HL-60 (cell line): ENCODE measurements at regions not wholly inside any gene's neighbourhood (a gene's known extent, or its start where the extent isn't known, plus 50 kb on each side); places are given as distances from the start of the nearest gene placed in this dataset.

ENCODE experiments used
- SPI1 ChIP-seq: IDR thresholded peaks from 2 replicates; pipeline ENCODE4 v1.6.1; 2012; ENCODE audit warnings: low read depth, mild to moderate bottlenecking, borderline replicate concordance
- TF ChIP-seq, protein P1 (sequence below): IDR thresholded peaks from 2 replicates; pipeline ENCODE4 v1.6.1; 2012; ENCODE audit warnings: low read depth; ENCODE audit not compliant: insufficient replicate concordance
- TF ChIP-seq, protein P2 (sequence below): IDR thresholded peaks from one replicate; pipeline ENCODE4 v1.5.1; 2011; ENCODE audit warnings: low read length, control low read depth, inconsistent platforms; ENCODE audit not compliant: insufficient read depth

DNA sequence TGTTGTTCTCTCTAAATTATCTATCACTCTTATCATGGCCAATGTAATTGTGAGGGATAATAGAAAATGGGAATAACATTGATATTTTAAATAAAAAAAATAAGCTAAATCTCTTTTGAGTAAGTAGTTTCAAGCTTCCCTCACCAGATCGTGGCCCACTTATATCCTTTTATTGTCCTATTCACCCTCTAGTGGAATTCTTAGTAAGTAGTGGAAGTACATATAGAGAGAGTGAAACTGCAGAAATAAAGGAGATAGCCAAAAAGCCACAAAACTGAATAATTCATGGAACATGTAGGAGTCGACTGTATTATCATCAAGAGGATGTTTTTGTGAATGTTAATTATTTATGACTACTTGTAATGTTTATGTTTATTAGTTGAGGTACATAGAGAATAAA lies 66.1 kb upstream of the DTNA start:
- TF ChIP-seq, protein P1, sequence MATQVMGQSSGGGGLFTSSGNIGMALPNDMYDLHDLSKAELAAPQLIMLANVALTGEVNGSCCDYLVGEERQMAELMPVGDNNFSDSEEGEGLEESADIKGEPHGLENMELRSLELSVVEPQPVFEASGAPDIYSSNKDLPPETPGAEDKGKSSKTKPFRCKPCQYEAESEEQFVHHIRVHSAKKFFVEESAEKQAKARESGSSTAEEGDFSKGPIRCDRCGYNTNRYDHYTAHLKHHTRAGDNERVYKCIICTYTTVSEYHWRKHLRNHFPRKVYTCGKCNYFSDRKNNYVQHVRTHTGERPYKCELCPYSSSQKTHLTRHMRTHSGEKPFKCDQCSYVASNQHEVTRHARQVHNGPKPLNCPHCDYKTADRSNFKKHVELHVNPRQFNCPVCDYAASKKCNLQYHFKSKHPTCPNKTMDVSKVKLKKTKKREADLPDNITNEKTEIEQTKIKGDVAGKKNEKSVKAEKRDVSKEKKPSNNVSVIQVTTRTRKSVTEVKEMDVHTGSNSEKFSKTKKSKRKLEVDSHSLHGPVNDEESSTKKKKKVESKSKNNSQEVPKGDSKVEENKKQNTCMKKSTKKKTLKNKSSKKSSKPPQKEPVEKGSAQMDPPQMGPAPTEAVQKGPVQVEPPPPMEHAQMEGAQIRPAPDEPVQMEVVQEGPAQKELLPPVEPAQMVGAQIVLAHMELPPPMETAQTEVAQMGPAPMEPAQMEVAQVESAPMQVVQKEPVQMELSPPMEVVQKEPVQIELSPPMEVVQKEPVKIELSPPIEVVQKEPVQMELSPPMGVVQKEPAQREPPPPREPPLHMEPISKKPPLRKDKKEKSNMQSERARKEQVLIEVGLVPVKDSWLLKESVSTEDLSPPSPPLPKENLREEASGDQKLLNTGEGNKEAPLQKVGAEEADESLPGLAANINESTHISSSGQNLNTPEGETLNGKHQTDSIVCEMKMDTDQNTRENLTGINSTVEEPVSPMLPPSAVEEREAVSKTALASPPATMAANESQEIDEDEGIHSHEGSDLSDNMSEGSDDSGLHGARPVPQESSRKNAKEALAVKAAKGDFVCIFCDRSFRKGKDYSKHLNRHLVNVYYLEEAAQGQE: no peak
- TF ChIP-seq, protein P2, sequence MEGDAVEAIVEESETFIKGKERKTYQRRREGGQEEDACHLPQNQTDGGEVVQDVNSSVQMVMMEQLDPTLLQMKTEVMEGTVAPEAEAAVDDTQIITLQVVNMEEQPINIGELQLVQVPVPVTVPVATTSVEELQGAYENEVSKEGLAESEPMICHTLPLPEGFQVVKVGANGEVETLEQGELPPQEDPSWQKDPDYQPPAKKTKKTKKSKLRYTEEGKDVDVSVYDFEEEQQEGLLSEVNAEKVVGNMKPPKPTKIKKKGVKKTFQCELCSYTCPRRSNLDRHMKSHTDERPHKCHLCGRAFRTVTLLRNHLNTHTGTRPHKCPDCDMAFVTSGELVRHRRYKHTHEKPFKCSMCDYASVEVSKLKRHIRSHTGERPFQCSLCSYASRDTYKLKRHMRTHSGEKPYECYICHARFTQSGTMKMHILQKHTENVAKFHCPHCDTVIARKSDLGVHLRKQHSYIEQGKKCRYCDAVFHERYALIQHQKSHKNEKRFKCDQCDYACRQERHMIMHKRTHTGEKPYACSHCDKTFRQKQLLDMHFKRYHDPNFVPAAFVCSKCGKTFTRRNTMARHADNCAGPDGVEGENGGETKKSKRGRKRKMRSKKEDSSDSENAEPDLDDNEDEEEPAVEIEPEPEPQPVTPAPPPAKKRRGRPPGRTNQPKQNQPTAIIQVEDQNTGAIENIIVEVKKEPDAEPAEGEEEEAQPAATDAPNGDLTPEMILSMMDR: no peak
- TF ChIP-seq SPI1: no peak
